ENCODE measurements at regions not wholly inside any gene's neighbourhood (a gene's known extent, or its start where the extent isn't known, plus 50 kb on each side); places are given as distances from the start of the nearest gene placed in this dataset.
"Not testable (repeated sequence)": the region's sequence is repeated elsewhere in the genome, so short reads cannot be mapped to it uniquely, and the experiment has no call there.

DNA sequence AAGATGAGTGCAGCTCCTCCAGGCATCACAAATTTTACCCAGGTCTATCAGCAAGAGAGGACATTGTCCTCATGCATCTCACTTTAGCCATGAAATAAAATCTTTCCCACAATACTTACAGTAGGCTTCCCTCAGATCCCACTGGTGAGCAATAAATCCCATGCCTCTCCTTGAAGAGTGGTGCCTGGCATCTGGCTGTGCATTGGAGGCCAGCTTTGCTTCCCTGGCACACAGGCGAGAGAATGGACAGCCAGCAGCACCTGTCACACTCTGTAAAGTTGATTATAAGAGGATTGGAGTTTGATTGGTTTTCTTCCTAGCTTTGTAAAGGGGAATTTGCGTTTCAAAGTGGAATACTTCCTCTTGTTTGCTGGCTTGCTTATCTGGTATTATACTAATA, 1153.9 kb downstream of the AACS start:
- FAIRE-seq, result no peak

DNA sequence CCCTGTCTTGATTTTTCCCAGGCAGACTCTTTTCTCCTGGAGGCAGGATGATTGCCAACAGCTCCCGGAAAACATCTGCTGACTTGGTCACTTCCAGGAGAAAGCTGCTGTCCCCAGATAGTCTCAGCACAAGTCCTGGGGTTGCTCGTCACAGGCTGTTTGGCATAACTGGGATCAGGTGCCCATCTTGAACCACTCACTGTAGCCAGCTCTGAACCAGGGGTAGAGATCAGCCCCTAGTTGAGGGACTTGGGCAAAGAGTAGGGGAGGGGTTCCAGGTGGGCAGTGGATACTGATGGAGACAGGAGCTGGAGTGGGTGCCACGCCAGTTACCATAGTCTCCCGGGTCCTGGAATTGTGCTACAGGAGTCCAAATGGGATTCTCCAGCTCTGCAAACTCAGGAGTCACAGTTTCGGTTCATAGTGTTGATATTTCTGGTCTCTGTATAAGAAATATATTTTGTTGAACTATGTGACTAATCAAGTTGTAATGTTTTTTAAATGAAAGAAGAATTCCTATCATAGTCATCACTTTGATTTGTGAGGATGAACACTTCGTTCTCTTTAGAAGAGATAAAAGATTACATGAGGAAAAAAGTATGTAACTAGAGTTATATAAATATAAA, 1154.5 kb downstream of the AACS start:
- no peak for FAIRE-seq

DNA sequence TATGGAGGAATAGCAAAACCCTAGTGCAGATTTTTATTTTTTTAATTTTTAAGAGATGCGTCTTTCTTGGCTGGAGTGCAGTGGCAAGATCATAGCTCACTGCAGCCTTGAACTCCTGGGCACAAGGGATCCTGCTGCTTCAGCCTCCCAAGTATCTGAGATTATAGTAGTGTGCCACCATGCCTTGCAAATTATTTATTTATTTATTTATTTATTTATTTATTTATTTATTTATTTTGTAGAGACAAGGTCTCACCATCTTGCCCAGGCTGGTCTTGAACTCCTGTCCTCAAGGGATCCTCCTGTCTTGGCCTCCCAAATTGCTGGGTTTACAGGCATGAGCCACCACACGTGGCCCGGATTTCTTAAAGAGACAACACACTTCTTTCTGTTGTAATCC, 1158.8 kb downstream of the AACS start:
- no peak for FAIRE-seq

DNA sequence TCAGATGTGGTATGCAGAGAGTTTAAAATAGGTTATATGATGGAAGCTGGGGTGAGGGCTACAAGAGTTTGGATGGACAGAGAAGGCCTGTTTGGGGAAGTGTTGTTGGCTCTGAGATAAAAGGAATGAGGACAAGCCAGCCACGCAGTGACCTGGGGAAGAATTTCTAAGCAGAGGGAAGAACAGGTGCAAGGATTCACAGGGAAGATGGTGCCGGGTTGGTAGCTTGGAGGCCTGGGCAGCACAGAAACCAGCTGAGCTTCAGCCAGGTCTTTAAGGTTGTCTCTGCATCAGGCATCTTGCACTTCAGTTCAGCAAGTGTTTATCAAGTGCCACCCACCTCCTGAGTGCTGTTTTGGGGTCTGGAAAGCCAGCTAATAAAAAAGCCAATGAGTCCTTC, 1163.7 kb downstream of the AACS start:
- FAIRE-seq, result no peak

DNA sequence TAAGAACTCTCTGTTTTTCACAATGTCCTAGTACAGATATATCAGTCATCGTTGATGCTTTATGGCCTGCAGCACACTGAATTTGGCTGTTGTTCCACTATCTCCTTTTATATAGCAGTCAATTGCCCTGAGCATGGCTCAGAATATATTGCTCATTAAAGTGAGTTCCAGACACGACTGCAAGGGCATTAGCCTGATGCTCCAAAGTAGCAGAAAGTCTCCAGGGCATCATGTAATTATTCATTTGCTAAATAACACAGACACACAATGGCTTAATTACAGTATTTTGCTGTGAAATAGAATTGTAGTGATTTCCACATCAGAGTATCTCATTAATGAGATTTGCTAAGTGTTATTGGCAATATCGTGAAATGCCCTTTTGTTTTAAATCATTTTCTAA, 1167.5 kb downstream of the AACS start:
- no peak for FAIRE-seq

DNA sequence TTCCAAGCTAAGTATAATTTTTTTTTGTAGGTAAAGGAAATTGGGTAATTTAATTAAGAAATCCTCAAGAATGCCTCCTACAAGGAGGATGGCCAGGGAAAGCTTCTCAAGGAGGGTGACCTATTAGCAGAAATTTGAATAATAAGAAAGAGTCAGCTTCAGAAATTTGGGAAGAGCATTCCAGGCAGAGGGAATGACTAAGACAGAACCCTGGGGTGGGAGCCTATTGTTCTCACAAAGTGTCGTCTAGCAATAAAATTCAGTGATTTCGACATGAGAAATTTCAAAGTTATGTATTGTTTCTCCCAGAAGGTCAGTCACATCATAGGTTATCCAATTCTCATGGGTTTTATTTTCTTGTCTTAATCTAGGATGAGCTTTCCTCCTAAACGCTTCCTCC, 1168.4 kb downstream of the AACS start:
- FAIRE-seq, result no peak

DNA sequence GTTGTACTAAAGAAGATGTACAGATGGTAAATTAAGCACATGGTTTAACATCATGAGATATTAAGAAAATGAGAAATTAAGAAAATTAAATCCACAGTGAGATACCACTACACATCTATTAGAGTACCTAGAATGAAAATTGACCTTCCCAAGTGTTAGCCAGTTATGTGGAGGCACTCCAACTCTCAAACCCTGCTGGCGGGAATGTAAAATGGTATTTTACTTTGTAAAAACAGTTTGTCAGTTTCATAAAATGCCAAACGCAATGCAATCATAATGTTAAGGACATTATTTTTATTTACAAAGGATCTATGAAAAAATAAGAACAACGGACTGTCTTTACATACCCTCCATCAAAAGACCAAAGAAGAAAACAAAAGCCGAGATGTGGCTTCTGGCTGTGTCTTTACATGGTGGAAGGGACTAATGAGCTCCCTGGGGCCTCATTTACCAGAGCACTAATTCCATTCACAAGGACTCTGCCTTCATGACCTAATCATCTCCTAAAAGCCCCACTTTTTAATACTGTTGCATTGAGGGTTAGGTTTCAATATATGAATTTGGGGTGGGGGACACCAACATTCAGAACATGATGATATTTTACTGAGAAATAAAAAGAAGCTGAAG, 1178.7 kb downstream of the AACS start:
- FAIRE-seq, result no peak

DNA sequence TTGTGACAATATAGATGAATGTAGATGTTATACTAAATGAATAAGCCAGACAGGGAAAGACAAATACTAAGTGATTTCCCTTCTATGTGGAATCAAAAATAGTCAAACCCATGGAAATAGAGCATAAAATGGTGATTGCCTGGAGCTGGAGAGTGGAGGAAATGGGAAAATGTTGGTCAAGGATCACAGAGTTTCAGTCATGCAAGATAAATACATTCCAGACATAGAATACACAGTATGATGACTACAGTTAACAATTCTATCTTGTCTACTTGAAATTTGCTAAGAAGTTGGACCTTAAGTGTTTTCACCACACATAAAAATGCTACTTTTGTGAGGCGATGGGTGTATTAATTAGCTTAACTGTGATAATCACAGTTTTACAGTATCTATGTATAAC, 1182.7 kb downstream of the AACS start:
- no peak for FAIRE-seq

DNA sequence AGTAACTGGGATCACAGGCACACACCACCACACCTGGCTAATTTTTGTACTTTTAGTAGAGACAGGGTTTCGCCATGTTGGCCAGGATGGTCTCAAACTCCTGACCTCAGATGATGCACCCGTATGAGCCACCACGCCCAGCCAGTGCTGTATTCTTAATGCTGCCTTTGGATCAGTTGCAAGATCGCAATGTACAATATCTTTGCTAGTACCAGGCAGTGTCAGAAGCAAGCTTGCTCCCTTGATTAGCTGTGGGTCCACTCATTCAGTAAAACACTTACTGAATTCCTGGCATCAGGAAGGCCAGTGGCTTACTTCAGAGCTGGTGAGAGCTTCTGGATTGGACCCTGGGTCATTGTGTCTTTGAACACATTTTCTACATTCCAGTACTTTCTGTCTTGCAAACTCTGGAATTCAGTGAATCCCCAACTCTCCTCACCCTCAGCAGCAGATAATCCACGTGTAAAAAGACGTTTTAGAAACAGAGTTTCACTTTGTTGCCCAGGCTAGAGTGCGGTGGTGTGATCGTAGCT, 1183.7 kb downstream of the AACS start:
- FAIRE-seq, result no peak

DNA sequence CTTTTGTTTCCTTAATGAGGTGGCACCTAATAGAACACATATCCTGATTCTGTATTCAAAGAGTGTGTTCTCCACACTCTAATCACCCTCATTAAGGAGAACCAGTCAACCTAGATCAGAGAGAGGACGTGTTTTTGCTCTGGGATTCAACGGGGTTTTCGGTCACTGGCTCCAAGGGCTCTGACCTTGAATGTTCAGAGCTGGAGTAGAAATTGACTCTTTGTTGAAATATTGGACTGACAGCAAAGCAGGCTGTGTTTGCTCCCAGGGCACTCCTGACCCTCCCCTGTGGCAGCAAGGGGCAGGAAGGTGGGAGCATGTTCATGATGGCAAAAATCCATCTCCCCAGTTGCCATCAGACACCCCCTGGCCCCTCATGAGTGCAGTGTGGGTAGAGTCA, 1193.0 kb downstream of the AACS start:
- no peak for FAIRE-seq

DNA sequence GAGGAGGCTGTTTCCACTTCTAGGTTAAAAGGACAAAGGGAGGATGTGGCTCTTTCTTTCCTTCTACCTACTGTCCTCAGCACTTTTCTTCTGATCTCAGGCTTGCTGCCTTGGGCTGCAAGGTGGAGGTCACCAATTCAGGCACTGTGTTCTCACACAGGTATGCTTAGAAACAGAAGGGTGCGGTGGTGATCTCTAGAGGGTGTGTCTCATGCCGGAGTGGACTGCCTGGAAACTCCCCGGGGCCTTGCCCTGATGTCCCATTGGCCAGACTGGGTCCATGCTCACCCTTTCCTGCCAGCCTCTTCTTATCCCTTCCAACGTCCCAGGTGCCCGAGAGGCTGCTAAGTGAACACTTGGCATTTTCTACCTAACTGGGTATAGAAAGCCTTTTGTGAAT, 1197.6 kb downstream of the AACS start:
- FAIRE-seq, result no peak

DNA sequence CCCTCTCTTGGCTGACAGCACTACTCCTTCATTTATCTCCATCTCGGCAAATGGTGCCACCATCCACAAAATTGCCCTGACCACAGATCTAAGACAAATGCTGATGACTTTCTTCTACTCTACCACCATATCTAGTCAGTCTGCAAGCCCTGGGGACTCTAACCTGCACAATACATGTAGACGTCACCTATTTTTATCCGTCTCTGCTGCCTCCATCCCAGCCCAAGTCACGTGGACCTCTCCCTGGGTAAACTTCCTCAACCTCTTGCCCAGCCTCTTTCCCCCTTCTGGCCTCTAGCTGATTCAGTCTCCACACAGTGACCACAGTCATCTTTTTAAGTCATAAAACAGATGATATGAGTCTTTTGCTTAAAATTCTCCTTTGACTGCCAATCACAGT, 1203.0 kb downstream of the AACS start:
- no peak for FAIRE-seq

DNA sequence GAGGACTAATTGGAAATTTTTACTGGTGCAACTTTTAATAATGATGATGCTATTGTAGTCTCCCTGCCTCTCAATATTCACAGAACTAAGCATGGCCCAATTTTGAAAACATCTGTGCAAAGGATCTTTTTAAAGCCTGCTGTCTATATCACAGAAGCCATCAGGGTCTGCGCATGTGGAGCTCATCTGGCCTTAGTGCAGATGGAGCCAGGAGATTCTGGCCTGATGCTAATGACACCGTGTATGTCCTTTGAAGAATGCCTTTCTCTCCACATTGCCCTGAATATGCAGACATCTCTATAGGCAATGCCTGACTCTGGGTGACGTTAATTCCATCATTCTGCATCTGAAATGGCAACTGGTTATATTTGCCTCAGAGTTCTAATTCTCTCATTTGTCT, 1205.9 kb downstream of the AACS start:
- FAIRE-seq, result no peak

DNA sequence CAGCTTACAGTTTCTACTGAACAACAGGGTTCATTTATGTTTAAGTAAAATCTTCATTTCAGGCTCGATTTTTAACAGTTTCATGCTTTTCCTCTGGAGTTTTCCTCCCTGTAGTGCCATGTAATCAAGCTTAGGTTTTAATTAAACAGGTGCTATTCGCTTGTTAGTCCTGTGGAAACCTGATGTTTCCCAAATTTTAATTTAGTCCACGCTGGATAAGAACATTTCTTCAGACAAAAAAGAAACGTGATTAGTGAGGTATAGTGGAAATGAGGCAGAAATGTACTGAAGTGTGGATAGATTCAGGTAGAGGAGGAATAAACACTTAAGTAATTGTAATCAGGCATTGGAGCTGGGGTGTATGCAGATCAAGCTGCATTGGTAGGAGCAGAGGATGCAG, 1217.5 kb downstream of the AACS start:
- no peak for FAIRE-seq

DNA sequence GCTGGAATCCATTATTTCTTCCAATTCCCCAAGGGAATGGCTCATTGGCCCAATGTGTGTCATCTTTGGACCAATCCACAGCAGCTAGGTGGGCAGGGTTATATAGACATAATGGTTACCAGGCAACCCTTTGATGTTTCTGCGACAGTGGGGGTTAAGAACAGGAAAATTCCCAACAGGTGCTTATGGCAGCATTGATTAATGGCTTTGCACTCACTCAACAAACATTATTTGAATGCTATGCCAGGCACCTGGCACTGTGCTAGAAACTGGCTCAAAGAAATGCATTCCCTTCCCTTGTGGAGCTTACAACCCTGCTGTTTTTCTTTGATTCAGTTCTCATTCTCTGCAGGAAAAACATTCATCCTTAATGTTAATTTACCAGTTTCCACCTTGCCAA, 1221.0 kb downstream of the AACS start:
- no peak for FAIRE-seq

DNA sequence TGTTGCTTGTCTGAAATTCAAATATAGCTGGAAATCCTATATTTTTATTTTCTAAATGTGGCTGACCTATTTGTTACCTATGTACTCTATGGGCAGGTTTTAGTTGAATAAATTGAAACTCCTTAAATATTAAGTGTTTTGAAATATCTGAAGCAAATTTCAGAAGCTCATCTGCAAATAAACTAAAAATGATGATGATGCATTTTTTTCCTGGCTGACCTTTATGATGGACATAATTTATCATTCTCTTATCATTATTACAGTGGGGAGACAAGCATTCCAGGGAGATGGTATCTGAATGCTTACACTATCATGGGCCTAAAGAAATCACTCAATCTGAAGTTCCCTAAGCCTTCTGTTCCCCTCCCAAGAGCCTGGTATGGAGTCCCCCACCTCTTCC, 1225.2 kb downstream of the AACS start:
- no peak for FAIRE-seq

DNA sequence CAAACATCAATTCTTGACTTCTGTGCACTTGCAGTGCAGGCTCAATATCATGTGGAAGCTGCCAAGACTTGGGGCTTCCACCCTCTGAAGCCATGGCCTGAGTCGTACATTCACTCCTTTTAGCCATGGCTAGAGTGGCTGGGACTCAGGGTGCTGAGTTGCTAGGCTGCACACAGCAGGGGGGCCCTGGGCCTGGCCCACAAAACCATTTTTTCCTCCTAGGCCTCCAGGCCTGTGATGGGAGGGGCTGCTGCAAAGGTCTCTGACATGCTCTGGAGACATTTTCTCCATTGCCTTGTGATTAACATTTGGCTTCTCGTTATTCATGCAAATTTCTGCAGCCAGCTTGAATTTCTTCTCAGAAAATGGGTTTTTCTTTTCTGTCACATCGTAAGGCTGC, 1226.8 kb downstream of the AACS start:
- FAIRE-seq, result not testable (repeated sequence)

DNA sequence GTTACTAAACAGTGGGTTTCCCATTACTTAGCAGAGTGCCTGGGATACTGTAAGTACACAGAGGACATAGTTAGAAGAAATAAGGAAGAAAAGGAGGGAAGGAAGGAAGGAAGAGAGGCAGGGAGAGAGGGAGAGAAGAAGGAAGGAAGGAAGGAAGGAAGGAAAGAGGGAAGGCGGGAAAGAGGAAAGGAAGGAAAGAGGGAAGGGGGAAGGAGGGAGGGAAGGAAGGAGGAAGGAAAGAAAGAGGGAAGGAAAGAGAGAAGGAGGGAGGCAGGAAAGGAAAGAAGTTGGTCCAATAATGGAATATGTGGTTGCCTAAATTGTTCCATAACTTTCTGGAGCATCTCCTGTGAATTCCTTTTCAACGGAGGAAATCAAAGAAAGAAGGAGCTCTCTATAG, 1230.4 kb downstream of the AACS start:
- FAIRE-seq, result no peak

DNA sequence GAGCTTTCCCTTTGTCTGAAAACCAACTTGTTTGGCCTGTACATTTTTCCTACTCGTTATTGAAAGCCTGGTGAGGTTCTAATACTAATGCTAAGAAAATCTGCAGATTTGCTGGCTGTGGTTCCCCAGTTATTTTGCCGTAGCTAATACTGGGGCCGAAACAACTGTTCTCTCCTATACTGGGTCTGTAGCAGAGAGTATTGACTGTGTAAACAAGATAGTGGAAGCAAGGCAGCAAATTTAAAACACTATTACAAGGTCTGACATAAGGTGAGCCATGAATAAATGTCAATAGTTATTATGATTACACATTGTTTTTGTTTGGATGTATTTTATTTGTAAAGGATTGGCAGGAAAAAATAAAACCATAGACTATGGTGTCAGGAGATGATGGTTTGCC, 1244.0 kb downstream of the AACS start:
- FAIRE-seq, result no peak

DNA sequence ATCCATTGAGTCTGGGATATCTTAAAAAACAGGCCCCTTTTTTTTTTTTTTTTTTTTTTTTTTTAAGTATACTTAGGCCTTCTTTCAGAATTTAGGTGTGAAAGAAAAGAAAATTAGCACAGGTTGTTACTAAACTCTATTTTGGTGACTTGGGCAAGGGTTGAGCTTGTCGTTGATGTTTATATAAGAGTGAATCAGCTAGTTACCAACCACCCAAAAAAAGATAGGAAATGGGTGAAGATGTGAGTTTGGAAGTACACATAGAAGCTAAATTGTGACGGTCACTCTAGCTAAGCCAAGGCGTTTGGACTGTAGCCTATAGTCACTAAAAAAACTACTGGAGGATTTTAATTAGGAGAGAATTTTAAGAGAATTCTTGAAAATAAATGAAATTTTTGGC, 1247.2 kb downstream of the AACS start:
- no peak for FAIRE-seq

DNA sequence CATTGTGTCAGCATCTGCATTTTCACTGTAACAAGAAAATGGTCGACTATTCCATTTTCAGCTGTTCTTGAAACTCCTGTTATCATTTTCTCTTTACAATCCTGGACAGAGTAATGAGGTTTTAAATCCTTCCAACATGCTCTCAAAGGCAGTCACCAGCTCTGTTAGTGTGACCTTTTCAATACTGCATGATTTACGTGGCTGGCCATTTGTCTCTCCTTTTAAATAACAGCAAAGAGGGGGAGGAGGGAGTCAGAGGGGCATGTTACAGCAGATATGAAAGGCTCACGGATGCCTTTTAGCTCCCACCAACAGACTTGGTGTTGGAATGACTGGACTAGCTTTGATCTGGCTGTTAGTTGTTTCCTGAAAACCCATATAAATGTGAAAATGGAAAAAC, 1251.2 kb downstream of the AACS start:
- FAIRE-seq, result no peak

DNA sequence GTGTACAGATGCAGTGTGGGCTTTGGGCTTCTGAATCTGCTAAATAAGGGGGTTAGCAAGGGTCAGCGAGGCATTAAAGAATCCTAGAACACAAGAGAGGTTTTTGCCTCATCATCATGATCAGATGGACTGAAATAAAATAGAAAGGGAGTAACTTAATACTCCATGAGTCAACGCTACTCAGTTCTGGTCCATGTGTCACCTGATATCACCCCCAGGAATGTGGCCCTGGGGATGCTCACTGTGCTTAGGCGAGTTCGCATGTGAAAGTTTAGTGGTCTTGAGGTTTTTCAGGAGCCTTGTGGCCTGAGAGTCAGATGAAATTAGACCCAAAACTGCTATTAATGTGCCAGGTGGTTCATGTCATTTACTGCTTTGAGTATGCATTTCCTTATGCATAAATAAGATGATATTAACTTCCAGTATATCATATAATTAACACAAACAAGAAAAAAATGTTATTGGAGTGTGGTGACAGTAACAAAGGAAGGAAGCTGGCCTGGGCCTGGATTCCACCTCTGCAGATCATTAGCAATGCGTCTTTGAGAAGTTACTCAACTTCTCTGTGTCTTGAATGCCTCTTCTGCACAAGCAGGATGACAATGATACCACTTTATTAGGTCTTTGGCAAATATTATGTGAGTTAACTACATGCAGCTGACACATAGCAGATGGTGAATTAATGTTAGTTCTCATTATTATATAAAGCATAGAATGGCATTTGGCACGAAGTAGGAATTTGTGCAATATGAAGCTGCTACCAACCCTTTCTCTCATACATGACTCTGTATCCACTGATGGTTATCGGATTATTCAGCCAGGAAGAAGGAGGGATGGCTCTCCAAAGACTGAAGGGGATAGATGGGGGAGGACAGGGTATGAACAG, 1272.6 kb downstream of the AACS start:
- no peak for FAIRE-seq

DNA sequence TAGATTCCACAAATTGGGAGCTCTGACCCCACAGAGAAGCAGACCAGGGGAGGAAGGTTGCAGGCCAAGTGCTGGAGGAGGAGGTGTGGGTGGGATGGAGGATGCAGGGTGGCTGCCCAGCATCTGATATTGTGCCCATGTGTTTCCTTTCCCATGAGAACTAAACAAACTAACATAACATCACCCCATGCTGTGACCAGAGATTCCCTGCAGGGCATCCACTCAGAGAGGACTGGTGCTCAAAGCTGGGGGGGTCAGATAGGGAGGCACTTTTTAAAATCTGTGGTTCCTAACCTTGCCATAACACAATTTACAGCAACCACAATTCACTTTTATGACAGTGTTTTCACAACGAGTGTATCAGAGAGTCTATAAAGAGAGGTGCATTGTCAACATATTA, 1277.6 kb downstream of the AACS start:
- FAIRE-seq, result no peak

DNA sequence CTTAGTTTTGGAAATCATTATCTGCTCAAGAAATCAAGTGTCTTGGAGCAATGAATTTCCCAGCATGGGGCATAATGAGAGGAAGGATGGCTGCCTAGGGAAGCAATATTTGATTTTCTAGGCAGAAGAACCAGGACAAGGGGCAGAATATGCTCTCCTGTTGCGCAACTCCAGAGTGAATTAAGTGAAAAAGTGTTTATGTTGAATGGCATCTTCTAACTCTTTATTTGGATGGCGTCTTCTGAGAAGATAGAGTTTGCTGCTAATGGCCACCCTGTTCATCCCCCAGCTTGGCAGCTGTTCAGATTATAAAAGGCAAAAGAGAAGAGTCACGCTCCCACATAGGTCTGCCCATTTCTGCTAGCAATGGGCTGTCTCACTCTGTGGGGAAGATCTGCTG, 1278.1 kb downstream of the AACS start:
- no peak for FAIRE-seq
